Sigmoid colon (tissue), 4 donors: ENCODE measurements at regions not wholly inside any gene's neighbourhood (a gene's known extent, or its start where the extent isn't known, plus 50 kb on each side); places are given as distances from the start of the nearest gene placed in this dataset.

Experiments
- POLR2A ChIP-seq, 2 donors: fragments of 450-650 bp; IDR thresholded peaks; one replicate each; pipeline ENCODE4 v1.6.1; 2016; ENCODE audit warnings: antibody characterized with exemption in 2 of 2, mild to moderate bottlenecking in 2 of 2, moderate library complexity in 2 of 2
- POLR2AphosphoS5 ChIP-seq, 4 donors: sonication (generic); formaldehyde crosslinking; IDR thresholded peaks; one replicate each; pipeline ENCODE4 v1.6.1; 2017; ENCODE audit warnings: antibody characterized with exemption in 4 of 4

DNA sequence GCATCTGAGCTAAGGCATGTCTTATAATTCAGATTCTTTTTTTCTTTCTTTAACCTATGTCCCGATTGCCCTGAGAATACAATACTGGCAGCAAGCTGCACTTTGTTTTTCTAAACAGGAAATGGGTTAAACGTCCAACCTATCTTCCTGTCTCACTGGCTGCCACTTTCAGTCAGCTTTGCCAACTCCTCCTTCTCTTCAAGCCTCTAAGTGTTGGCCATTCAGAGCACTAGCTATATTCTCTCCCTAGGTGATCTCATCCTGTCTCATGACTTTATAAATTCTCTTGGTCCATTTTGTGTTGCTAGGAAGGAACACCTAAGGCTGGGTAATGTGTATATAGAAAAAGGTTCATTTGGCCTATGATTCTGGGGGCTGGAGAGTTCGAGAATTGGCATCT, 109.5 kb upstream of the TSC22D1 start:
- TF ChIP-seq POLR2A (IDR thresholded peaks at IDR 0.05): no peak
- no peak for TF ChIP-seq POLR2AphosphoS5 (IDR thresholded peaks at IDR 0.05)
